ENCODE measurements at regions not wholly inside any gene's neighbourhood (a gene's known extent, or its start where the extent isn't known, plus 50 kb on each side); places are given as distances from the start of the nearest gene placed in this dataset.

DNA sequence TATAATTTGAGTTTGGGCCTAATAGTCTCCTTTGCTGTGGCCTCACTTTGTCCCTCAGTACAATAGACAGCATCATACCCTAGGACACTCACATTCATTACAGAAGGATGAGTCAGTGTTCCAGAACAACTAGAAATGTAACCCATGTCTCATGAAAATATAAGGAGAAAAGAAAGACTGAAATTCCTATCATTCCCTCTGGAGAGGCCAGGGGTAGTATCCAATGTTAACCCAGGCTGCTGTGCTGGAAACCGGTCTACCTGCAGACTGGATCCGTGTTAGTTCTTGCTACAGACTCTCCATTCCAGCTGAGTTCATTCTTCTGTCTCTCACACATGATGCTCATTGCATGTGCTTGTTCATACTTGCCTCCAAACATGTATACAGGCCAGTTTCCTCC lies 75.8 kb upstream of the HOXC13 start:
- H3K4me1 ChIP-seq (ENCODE audit: low read depth, poor library complexity, severe bottlenecking) = no peaks in the 10 kb centered on the region
- no peaks in the 10 kb centered on the region for H4K20me1 ChIP-seq (ENCODE audit: insufficient read depth)
- no peak overlapping the region for H2AFZ ChIP-seq (ENCODE audit: low read depth)
- H3K9ac ChIP-seq = no peak overlapping the region
- no peaks in the 10 kb centered on the region for H3K79me2 ChIP-seq (ENCODE audit: insufficient read depth, low read depth)
- no peak overlapping the region for H3K4me3 ChIP-seq (IDR thresholded peaks at IDR 0.05; ENCODE audit: insufficient read depth, low read depth, low read length)
- no peak overlapping the region for H3K4me2 ChIP-seq
- TF ChIP-seq, protein P1, sequence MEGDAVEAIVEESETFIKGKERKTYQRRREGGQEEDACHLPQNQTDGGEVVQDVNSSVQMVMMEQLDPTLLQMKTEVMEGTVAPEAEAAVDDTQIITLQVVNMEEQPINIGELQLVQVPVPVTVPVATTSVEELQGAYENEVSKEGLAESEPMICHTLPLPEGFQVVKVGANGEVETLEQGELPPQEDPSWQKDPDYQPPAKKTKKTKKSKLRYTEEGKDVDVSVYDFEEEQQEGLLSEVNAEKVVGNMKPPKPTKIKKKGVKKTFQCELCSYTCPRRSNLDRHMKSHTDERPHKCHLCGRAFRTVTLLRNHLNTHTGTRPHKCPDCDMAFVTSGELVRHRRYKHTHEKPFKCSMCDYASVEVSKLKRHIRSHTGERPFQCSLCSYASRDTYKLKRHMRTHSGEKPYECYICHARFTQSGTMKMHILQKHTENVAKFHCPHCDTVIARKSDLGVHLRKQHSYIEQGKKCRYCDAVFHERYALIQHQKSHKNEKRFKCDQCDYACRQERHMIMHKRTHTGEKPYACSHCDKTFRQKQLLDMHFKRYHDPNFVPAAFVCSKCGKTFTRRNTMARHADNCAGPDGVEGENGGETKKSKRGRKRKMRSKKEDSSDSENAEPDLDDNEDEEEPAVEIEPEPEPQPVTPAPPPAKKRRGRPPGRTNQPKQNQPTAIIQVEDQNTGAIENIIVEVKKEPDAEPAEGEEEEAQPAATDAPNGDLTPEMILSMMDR (conservative IDR thresholded peaks at IDR 0.05; ENCODE audit: low read depth, low read length) = no peak
- H3K27me3 ChIP-seq (ENCODE audit: insufficient read depth, low read depth) = no peaks in the 10 kb centered on the region
- no peaks in the 10 kb centered on the region for H3K36me3 ChIP-seq (ENCODE audit: insufficient read depth)
- no peak overlapping the region for H3K27ac ChIP-seq

DNA sequence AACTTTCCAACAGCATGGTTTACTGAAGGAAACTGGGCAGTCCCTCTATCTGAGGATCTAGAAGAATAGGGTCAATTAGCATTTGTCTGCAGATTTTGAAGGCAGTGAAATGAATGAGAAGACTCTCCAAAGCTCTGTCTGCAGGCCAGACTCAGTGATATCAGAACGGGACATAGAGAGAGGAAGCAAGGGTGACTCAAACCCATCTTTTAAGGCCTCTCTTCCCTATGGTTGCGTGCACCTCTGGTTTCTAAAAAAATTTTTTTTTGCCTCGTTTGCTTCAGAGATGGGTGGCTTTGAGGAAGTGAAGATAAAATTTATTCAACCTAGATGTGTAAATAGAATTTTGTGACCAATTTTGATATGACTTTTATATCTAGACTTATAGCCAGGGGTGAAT lies 71.9 kb upstream of the HOXC13 start:
- Histone ChIP-seq H4K20me1 (ENCODE audit: insufficient read depth) (no peaks in the 10 kb centered on the region), H3K9ac (no peak overlapping the region), H3K27ac (no peak overlapping the region), H3K27me3 (ENCODE audit: insufficient read depth, low read depth) (no peaks in the 10 kb centered on the region), H2AFZ (ENCODE audit: low read depth) (no peak overlapping the region), H3K4me3 (IDR thresholded peaks at IDR 0.05; ENCODE audit: insufficient read depth, low read depth, low read length) (no peak overlapping the region), H3K4me2 (no peak overlapping the region), H3K36me3 (ENCODE audit: insufficient read depth) (no peaks in the 10 kb centered on the region), H3K79me2 (ENCODE audit: insufficient read depth, low read depth) (no peaks in the 10 kb centered on the region), H3K4me1 (ENCODE audit: low read depth, poor library complexity, severe bottlenecking) (no peaks in the 10 kb centered on the region)
- TF ChIP-seq, protein P1 (conservative IDR thresholded peaks at IDR 0.05; ENCODE audit: low read depth, low read length) = no peak

DNA sequence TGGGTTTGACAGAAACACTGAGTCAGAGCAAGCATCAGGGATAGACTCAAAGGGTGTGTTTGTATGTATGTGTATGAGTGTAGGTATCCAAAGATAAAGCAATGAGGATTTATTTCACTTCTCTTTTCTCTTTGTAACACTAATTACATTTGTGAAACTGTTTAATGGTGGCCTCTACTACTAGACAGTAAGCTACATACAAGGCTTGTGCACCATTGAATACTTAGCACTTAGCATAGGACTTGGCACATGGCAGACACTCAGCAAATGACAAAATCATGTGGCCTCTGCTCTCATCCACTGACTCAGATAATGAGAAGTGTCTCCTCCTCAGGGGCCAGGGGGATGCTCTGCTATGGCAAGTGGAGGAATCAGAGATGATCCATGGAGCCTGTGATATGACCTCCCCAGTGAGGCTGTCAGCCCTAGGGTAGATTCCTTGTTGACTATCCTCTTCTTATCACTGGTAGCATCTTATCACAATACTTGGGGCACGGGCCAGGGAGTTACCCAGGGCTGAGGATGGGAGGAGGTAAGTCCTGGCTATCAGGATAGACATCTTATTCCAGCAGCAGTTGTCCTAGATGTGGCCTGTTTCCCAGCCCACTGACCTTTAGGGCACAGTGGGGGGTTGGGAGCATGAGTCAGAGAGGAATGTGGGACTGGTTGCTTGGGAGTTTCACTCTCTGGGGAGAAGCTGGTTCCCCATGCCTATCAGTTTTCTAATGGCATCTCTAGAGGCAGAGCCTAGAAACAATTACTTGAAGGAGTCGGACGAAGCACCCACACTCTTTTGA lies 71.2 kb upstream of the HOXC13 start:
- no peaks in the 10 kb centered on the region for H3K36me3 ChIP-seq (ENCODE audit: insufficient read depth)
- H4K20me1 ChIP-seq (ENCODE audit: insufficient read depth) = no peaks in the 10 kb centered on the region
- TF ChIP-seq, protein P1 (conservative IDR thresholded peaks at IDR 0.05; ENCODE audit: low read depth, low read length) = no peak
- no peak overlapping the region for H3K9ac ChIP-seq
- H3K4me2 ChIP-seq = no peak overlapping the region
- H3K4me1 ChIP-seq (ENCODE audit: low read depth, poor library complexity, severe bottlenecking) = peaks cover 5% of the 10 kb centered on the region
- H3K27me3 ChIP-seq (ENCODE audit: insufficient read depth, low read depth) = no peaks in the 10 kb centered on the region
- H2AFZ ChIP-seq (ENCODE audit: low read depth) = no peak overlapping the region
- H3K79me2 ChIP-seq (ENCODE audit: insufficient read depth, low read depth) = no peaks in the 10 kb centered on the region
- no peak overlapping the region for H3K27ac ChIP-seq
- no peak overlapping the region for H3K4me3 ChIP-seq (IDR thresholded peaks at IDR 0.05; ENCODE audit: insufficient read depth, low read depth, low read length)

DNA sequence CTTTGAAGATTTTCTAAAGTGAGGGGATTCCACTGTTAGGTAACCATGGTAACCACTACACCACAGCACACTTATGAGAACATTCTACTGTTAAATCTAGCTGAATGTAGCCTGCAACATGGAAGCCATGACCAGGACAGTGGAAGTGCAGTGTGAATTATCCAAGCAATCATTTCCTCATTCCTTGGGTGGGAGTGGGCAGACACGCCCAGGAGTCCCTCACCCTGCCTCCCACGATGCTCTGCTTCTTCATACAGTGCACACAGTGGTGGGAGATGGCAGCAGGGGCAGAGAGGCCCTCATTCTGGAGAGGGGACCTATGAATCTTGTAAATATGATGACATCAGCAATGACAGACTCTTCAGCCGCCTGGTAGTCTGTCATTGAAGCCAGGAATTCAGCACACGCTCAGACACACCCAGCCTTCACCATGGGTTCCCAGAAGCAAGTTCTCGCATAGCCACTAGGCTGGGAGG lies 70.1 kb upstream of the HOXC13 start:
- H4K20me1 ChIP-seq (ENCODE audit: insufficient read depth) = no peaks in the 10 kb centered on the region
- no peak overlapping the region for H3K4me3 ChIP-seq (IDR thresholded peaks at IDR 0.05; ENCODE audit: insufficient read depth, low read depth, low read length)
- no peaks in the 10 kb centered on the region for H3K27me3 ChIP-seq (ENCODE audit: insufficient read depth, low read depth)
- H3K36me3 ChIP-seq (ENCODE audit: insufficient read depth) = no peaks in the 10 kb centered on the region
- TF ChIP-seq, protein P1 (conservative IDR thresholded peaks at IDR 0.05; ENCODE audit: low read depth, low read length) = no peak
- no peak overlapping the region for H3K9ac ChIP-seq
- H3K27ac ChIP-seq = no peak overlapping the region
- H3K79me2 ChIP-seq (ENCODE audit: insufficient read depth, low read depth) = no peaks in the 10 kb centered on the region
- H2AFZ ChIP-seq (ENCODE audit: low read depth) = no peak overlapping the region
- H3K4me1 ChIP-seq (ENCODE audit: low read depth, poor library complexity, severe bottlenecking) = peaks cover 16% of the 10 kb centered on the region
- H3K4me2 ChIP-seq = no peak overlapping the region
